NCI-H510A (cell line): ENCODE measurements at regions not wholly inside any gene's neighbourhood (a gene's known extent, or its start where the extent isn't known, plus 50 kb on each side); places are given as distances from the start of the nearest gene placed in this dataset.
"Not testable (repeated sequence)": the region's sequence is repeated elsewhere in the genome, so short reads cannot be mapped to it uniquely, and the experiment has no call there.

ENCODE experiments used
- DNase-seq: peaks from one replicate; lab custom pipeline; 2025; lab: John Stamatoyannopoulos, UW

DNA sequence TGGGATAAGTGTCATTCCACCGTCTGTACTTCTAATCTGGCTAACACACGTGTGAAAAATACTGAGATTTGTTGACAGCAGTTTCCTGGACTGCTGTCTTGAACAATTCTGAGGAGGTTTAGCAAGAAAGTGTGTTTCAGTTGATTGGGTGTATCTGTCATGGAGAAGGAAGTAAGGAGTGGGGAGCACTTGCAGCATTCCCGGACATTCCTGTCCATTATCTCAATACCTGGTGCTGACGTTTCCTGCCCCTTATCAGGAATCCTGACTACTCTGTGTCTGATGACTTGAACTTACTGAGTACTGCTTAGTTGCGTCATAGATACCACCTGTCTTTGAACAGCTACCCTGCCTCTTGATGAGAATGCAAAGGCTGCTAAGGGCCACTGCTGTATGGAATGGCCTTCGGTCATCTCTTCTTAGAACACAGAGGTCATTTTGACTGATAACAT, 72.0 kb upstream of the VKORC1L1 start:
- DNase-seq: no peak

- DNase-seq: no peak
Observed at GRCh38 chr7:65804887-65805286, 68.0 kb upstream of the VKORC1L1 start.

GRCh38 chr7:65807067-65807466, 65.8 kb upstream of the VKORC1L1 start:
- DNase-seq: not testable (repeated sequence)

- DNase-seq: no peak
Observed at GRCh38 chr7:65809259-65809981, 63.5 kb upstream of the VKORC1L1 start.

DNA sequence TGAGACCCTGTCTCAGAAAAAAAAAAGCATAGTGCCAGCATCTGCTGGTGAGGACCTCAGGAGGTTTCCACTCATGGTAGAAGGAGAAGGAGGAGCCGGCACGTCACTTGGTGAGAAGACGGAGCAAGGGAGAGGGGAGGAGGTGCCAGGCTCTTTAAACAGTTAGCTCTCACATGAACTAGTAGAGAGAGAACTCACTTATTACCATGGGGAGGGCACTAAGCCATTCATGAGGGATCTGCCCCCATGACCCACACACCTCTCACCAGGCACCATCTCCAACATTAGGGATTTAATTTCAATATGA, 62.9 kb upstream of the VKORC1L1 start:
- DNase-seq: no peak

- DNase-seq: no peak
Observed at GRCh38 chr7:65812281-65812680, 60.6 kb upstream of the VKORC1L1 start.

- not testable (repeated sequence) for DNase-seq
Observed at GRCh38 chr7:65814556-65815167, 58.2 kb upstream of the VKORC1L1 start.

DNA sequence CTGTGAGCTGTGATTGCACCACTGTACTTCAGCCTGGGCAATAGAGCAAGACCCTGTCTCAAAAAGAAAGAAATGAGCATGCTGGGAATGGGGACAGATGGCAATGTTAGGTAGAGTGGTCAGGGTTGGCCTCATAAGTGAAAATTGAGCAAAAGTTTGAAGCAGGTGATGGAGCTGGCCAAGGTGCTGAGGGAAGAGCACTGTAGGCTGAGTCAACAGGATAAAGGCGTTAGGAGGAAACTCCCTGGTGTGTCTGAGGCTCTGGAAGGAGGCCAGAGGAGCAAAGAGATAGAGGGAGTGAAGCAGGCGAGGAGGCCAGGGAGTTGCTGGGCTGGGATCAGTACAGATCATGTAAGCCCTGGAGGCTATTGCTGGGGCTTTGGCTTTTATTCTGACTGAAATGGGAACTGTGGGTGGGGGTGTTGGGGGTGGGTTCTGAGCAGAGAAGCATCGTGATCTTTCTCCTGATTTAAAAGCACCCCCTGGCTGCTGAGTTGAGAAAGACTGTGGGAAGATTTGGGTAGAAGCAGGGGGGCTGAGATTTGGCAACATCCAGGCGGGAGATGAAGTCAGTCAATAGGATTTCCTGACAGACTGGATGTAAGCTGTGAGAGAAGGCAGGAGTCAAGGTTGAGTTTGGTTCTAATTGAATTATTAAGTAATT, 52.5 kb upstream of the VKORC1L1 start:
- DNase-seq: no peak
